HPDE6-E6E7 (cell line): ENCODE measurements at regions not wholly inside any gene's neighbourhood (a gene's known extent, or its start where the extent isn't known, plus 50 kb on each side); places are given as distances from the start of the nearest gene placed in this dataset.

Source experiments
- DNase-seq: peaks from one replicate; pipeline ENCODE4 v3.0.0; 2011; ENCODE audit warnings: missing footprints; ENCODE audit errors: extremely low spot score

DNA sequence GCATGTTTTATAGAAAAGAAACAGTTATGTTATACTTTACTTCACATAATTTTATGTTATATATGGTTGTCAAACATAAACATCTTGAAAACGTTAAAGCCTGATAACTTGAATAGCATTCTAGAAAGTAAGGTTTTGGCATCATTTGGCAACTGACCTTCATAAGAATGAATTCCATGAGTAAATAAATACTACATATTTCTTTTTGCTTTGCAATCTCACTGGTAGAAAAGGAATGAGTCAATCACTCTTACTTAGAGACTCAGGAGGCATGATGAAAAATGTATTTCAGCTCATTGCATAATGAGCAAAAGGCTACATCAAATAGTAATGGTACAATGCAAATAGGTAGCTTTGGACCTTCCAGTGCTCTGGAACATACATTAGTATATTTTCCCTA is 1381.9 kb downstream of the EFNB2 start:
- no peak for DNase-seq

DNA sequence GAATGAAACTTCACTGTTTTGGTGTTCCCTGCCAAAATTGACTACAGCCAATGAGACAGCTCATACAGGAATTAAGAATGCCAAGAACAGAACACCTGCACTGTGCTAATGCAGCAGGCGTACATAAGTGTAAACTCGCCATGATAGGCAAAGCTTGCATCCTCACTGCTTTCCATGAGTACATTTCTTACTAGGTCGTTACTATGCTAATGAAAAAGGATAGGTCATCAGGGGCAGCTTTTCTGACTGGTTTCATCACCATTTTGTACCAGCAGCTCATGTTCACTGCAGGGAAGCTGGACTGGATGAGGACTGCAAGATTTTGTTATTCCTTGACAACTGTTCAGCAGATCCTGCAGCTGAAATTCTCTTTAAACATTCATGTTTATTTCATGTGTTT is 1383.8 kb downstream of the EFNB2 start:
- DNase-seq = no peak

DNA sequence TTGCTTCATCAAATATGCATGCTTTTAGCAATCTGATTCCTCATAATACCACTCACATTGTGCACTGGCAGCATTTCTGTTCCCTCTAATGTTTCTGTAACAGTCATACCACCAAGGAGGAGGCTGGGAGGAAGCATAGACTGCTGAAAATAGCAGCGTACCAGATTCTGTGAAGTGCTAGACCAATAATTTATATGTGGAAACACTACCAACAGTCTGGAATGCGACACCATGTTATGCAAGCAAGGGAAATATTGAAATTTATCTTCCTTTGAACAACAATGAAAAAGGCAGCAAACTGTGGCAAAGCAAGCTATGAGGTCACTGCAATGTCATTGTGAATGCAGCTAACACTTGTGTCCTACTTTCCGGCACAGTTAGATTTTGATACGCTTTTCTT is 1388.0 kb downstream of the EFNB2 start:
- DNase-seq = no peak

DNA sequence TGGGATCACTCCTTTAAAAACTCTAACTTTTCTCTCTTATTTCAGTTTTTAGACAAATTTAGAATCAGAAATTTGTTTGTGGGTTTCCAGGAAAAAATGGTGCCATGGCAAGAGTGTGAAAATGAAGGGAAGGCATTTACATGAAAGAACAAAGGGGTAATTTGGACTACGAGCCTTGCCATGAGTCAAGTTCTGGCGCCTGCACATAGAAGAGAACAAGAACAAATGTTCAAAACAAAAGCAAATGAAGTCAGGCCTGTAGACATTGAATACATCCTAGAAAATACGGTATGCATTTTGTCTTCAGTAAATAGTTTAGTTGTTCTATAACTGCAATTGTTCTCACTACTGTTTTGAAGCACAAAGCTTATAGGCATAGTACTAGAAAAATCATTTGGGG is 1390.5 kb downstream of the EFNB2 start:
- no peak for DNase-seq

DNA sequence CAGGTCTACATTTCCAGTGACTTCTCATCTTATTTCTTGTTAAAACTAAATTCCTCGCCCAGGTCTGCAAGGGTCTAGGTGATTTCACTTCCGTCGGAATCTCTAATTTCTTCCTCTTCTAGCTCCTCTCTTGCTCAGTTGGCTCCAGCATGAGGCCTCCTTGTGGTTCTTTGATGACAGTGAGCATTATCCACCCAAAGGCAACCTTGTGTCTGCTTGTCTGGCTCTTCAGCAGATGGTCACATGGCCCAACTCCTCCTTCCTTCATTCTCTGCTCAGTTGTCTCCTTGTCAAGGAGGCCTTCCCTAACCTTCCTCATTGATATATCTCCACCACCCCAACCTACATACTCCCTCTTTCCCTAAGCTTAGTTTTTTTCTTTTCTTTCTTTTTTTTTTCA is 1391.4 kb downstream of the EFNB2 start:
- DNase-seq = no peak

DNA sequence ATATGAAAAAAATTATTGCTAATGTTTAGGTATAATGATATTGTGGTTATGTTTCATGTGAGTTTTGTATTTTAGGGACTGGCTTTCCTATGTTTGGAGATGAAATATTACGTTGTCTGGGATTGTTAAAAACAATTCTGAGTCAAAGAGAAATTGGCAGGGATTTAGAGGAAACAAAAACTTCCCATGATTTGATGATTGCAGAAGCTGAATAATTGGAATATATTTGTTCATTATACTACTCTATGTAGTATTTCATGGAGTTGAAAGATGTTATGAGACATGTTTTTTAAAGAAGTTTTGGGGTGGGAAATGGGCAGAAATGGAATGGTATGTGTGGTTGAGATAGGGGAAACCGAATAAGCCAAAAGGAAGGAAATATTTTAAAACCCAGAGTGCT is 1392.9 kb downstream of the EFNB2 start:
- DNase-seq = no peak

DNA sequence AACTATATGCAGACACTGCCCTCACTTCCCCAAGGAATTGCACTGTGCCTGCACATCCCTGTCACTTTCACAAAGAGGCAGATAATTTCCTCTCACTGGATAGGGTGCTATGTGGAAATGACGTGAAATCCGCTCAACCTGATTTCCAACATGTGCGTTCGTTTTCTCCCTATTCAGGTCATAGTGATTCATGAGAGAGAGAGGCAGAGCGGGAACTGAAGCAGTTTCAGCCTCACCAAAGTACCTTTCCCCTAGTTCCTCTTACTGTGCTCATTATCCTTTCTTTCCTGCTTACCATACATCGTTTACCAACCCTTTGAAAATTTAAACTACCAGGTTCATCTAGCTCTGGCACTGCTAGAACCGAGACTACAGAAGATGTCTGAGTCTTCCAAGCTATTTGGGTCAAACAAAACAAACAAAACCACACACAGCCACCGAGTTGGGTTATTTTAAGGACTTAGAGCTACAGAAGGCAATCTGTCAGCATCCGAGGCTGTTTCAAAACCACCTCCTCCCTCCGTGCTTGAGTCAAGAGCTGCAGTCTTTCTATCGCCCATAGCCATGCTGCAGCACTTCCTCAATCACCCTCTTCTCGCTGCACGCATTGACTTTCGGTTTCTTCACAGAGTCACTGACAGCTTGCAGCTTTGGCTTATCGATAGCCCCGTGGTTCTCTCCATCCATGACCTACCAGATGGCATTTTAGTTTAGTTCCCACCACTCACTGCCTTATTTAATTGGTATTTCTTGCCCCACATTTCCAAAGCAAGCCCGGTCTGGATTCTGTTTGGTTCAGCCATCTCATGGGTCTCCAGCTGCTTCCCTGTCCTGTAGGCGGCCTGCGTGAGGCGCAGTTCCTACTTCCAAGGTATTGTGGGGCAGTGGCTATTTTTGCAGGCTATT is 1395.8 kb downstream of the EFNB2 start:
- no peak for DNase-seq

DNA sequence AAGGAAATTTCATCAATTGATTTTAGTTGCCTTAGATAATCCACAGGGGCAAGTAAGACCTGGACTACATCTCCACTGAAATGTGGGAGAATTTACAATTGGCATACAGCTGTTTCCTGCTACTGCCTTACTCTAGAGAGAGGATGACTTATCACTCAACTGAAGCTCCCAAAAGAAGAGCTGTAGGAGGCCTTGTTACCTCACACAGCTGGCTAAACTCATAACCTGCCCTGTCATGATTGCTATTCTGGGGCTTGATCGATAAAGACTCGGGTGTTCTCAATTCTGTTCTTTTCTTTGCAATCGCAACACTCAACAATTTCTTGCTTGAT is 1396.4 kb downstream of the EFNB2 start:
- DNase-seq = no peak

DNA sequence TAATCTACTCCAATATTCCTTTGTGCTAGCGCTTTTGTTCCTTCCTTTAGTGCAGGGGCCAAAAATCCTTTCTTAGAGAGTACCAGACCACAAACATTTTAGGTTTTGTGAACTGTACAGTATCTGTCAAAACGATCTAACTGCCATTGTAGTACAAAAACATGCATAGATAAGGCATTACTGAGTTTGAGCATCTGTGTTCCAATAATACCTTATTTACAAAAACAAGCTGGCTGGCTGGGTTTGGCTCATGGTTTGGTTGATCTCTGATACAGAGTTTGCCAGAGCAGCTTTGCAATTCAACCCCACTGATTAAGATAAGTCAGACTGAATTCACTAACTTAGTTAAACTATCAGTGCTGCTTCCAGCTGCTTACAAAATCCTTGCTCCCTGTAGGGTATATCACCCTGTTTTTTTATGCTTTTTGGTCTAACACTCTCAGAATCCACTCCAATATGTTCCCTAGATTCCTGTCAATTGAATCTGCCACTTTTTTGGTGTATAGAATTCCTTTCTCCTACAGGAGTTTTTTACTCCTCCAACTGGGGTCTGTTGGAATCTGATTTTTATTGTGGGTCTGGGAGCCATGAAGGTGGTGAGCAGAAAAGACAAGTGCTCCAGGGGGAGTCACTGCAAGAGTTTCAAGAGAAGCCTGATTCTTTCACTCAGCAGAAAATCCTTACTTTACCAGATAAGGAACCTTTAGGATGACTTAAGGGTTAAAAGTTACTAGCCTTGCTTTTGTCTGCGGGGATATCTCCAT is 1399.4 kb downstream of the EFNB2 start:
- DNase-seq = no peak

DNA sequence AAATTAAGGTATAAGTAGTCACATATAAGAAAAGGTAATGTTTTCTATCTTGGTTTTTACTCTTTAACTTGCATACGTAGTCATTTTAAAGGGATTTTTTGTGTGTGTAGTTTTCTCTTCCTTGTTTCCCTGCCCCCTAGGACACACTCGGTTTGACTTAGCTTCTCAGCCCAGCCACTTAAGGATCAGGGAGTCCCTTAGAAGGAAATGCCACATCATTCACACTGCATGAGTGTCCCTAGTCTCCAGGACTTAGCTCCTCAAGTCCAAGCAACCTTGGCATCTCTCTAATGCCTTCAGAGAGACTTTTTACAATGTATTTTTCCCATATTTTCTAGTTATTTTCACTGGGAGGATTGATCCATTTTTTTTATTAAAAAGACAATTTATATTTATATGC is 1407.7 kb downstream of the EFNB2 start:
- no peak for DNase-seq

DNA sequence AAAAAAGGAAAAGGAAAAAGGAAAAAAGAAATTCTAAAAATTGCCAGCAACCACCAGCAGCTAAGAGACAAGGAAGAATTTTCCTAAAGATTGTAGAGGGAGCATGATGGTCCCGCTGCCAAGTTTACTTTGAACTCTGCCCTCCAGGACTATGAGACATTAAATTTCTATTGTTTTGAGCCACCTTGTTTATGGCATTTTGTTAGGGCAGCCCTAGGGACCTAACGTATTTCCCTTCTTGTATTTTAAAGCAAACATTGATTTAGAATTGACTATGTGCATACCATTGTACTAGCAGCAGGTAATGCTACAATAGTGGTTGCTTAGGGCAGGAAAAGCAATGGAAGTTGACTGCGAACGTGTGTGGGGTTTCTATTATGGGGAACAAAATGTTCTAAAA is 1414.2 kb downstream of the EFNB2 start:
- no peak for DNase-seq

DNA sequence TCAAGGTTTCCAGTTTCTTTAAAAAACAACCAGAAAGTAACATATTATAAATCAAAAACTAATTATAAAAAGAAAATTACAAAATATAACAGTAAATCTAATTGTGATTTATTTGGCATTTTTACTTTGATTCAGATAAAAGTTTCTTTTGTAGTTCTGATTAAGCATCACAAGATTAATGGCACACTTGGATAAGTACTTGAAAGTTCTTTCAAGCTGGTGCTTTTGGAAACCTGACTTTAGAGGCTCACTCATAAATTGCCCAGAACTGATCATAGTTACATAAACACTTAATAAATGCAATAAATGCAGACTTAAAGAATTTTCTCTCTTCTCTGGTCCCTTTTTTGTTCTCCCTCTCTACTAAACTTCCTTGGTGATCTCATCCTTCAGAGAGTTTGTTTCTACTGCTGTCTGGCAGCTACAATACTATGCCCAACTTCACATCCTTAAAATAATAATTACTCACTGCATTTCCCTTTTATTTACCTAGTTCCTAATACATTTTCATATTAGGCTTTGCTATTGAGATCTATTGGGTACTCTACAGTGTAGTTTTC is 1417.0 kb downstream of the EFNB2 start:
- no peak for DNase-seq

DNA sequence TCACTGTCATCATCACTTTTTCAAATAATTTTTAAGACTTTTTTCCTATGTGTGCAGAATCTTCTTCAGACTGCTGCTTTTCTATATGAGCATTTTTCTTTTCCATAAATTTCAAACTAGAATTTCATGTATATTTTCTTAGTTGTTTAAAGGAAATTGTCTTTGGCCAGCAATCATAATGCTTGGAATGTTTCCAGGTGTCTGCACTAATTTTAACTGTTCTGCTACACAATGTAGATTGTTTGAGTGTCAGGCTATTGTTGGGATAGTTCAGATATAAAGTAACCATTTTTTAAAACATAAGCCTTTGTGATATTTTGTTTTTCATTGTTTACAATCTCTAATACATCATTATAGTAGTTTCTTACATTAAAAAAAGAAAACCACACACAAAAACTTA is 1418.5 kb downstream of the EFNB2 start:
- DNase-seq = no peak

DNA sequence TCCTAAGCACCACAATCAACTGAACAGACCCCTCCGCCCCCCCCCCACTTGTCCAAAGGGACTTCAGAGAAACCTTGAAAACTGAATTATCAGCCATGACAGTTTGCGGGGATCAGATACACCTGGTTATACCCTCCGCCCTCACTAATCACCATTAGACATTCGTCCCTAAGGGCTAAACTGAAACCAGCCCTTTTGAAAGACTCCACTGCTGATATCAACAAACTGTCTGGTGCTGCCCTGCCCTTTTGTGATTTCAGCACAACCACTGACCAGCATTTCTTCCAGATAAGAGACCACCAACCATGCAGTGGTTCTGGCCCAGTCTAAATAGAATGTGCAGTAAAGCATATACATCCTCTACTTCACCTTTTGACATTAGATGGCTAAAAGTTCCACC is 1422.9 kb downstream of the EFNB2 start:
- no peak for DNase-seq

DNA sequence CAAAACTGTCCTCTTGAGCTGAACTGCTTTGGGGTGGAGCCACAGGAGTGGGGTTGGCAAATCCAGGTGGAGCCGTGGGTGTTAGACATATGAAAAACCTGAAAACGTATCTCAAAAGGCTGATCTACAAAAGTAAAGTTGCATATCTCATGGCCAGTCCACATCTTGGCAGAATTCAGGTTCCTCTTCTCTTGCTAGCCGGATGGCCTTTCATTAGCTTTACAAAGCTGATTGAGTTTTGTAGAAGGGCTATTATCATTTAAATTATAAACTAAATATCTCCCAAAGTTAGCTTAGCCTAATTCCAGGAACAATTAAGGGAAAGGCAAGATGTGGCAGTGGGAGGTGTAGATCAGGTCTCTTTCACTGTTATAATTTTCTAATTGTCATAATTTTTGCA is 1427.7 kb downstream of the EFNB2 start:
- no peak for DNase-seq

DNA sequence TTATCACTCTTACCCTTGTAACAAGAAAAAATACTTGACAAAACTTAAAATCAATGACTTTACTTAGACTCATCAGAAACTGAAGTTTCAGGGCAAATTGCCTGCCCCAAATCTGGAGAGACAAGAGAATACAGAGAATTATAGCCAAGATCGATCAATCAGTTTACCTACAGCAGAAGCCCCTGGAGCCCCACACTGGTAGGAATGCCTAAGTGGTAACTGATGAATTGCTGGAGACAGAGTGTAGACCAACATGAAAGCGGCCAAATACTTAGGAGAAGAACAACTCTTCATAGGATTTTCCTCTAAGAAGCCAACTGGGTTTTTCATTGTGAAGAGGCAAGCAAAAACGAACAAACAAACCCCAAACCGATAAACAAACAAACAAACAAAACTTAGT is 1430.0 kb downstream of the EFNB2 start:
- DNase-seq = no peak

DNA sequence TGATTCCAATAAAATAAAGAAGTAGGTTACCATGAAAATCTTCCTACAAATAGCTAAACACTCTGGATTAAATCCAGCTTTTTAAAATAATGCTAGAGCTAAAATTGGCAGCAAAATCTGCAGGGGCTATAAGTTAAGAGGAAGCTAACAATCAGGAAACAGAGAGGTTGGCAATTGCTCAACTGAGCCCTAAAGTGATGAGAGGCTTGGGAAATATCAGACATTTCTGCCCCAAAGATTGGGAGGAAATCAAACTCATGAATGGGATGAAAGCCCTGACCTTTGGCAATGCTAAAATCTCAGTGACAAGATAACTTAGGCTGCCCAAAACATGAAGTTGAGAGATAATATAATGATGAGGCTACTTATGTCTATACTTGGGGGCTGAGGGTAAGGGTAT is 1437.9 kb downstream of the EFNB2 start:
- DNase-seq = no peak

DNA sequence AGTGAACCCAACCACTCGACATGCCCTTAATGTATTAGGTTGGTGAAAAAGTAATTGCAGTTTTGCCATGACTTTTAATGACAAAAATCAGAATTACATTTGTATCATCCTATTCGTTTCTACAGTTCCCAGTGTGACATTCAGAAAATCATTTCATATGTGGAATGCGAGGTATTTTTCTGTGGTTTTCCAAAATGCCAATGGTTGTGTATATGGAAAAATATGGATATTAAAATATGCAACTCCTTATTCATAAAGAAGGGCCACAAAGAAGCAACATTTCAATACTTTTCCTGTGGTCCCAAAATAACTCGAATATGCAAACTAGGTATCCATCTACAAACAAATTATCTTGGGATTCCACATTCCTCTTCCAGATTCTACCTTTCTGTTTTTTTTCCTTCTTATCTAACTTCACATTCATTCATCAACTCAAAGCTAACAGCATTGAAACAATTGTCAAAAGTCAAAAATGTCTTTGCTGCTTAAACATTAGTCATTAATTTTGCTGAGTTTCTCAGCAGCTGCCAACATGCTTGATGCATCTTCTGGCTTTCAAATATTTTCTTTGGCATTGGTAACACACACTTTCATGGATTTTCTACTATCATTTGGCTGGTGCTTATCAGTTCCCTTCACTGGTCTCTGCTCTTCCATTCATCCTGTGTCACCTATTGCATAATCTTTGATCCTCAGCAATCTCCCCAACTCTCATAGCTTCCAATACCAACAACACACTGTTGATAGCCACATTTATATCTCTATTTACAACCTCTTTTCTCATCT is 1445.4 kb downstream of the EFNB2 start:
- no peak for DNase-seq

DNA sequence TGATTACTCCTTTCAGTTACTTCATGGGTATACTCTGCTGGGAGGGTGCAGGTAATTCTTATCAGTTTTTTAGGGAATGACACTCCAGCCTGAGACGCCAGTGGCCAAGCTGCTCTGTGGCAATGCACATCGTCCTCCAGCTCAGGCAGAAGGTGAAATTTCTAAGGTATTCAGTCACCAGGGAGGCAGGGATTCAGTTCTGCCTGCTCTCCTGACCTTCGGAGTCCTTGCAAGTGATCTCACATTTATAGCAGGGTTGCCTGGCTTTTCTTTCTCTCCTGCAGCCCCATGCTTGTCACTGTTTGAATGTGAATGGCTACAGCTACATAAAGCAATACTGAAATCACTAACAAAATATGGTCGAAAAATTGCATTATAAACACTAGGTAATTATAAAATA is 1447.5 kb downstream of the EFNB2 start:
- DNase-seq = no peak

DNA sequence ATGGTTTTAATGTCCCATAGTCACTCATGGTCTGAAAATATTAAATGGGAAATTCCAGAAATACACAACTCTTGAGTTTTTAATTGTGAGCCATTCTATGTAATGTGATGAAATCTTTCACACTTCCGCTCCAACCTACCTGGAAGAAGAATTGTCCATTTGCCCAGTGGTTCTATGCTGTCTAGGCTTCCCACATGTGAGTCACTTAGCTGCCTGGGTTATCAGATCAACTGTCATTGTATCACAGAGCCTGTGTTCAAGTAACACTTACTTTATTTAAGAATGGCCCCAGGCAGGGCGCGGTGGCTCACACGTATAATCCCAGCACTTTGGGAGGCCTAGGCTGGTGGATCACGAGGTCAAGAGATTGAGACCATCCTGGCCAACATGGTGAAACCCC is 1450.5 kb downstream of the EFNB2 start:
- no peak for DNase-seq

DNA sequence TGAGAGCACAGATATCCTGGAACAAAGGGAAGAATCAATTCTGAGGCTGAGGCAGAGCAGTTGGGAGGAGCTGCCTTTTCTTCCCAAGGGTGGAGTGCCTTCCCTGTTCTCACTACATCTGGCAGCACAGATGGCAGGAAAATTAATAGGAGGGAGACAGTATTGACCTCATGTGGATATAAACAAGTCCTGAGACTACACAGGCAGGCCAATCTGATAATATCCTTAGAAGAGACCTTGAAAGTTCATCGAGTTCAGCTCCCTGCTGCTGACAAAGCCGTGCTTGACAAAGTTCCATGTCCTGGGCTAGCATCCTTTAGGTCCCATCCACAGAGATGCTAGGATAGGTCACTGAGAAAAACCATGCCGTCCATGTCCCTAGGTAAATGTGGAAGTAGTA is 1451.5 kb downstream of the EFNB2 start:
- DNase-seq = no peak

DNA sequence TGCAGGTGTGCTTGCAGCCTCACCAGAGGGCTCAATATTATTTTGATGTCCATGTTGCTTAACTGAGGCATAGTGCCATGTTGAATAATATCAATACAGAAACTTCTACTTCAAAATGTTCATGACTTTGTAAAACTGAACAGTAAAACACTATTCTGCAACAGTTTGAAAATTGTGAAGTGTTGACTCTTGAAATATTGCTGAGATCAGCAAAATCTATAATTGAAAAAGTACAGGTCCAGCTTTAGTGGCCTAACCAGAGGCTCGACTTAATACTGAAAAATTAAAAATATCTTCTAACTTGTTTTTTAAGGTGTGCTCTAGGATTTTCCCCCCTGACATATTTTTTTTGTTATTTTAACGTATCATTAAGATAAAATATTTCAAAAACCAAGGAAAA is 1460.7 kb downstream of the EFNB2 start:
- DNase-seq = no peak
